Naive thymus-derived CD8-positive, alpha-beta T cell (primary cell): ENCODE measurements at regions not wholly inside any gene's neighbourhood (a gene's known extent, or its start where the extent isn't known, plus 50 kb on each side); places are given as distances from the start of the nearest gene placed in this dataset.
A peak's percentile ranks its signal among the peaks of the same experiment; 100 is the strongest.

ENCODE experiments used
- ATAC-seq, 2 donors: fragments of 150-1000 bp; cut with Tn5 transposase in 1 of 2; sonication (Bioruptor Pico), chemical (Tn5 transposase) in 1 of 2; 1 replicate in 1 of 2; 2 replicates in 1 of 2; pipeline ENCODE4 v1.10.0; 2021; ENCODE audit warnings: mild to moderate bottlenecking in 2 of 2, moderate library complexity in 2 of 2
- POLR2A ChIA-PET: fragments of 350-600 bp; sonication (Branson Sonifier 250); formaldehyde crosslinking; loops from one replicate; lab custom pipeline; 2021; ENCODE audit warnings: antibody characterized with exemption; lab: Charles Lee
- DNase-seq, 10 donors: peaks; one replicate each; pipeline versions ENCODE4 v3.0.0 to v3.0.0-alpha.2; 2020 to 2022
- H3K27ac Mint-ChIP-seq, 10 donors: one replicate each; pipeline ENCODE4 v1.8.0; 2020 to 2022; ENCODE audit warnings: mild to moderate bottlenecking in 10 of 10, mixed read lengths in 10 of 10, moderate library complexity in 4 of 10, inconsistent platforms in 1 of 10
- H3K27me3 Mint-ChIP-seq, 5 donors: one replicate each; pipeline ENCODE4 v1.8.0; 2021 to 2022; ENCODE audit warnings: mixed read lengths in 5 of 5
- H3K36me3 Mint-ChIP-seq, 3 donors: one replicate each; pipeline ENCODE4 v1.8.0; 2020 to 2022; ENCODE audit warnings: mixed read lengths in 3 of 3, mild to moderate bottlenecking in 2 of 3, inconsistent platforms in 1 of 3
- H3K4me1 Mint-ChIP-seq, 4 donors: one replicate each; pipeline ENCODE4 v1.8.0; 2021 to 2022; ENCODE audit warnings: mixed read lengths in 4 of 4
- H3K4me3 Mint-ChIP-seq, 10 donors: one replicate each; pipeline ENCODE4 v1.8.0; 2020 to 2022; ENCODE audit warnings: mild to moderate bottlenecking in 10 of 10, mixed read lengths in 10 of 10, moderate library complexity in 6 of 10, inconsistent platforms in 1 of 10
- H3K9me3 Mint-ChIP-seq, 9 donors: one replicate each; pipeline ENCODE4 v1.8.0; 2020 to 2022; ENCODE audit warnings: mixed read lengths in 9 of 9, mild to moderate bottlenecking in 3 of 9, inconsistent platforms in 1 of 9, moderate library complexity in 1 of 9

GRCh38 chr9:95736891-95737522, 138.5 kb upstream of the ERCC6L2 start:
- Mint-ChIP-seq H3K27me3 (peaks cover 0 to 5% (median 4%) of the 10 kb centered on the region in 5 donors), H3K4me1 (peaks cover 16 to 26% (median 21%) of the 10 kb centered on the region in 4 donors)
- POLR2A ChIA-PET = interaction anchor here (0.6 kb wide), 1 partner anchor 51 kb away, joined by 8 read pairs; no protein-coding TSS in a partner anchor

GRCh38 chr9:95736370-95736769, 139.1 kb upstream of the ERCC6L2 start:
- ATAC-seq (peak in 1 of 2 donors; percentile 44), DNase-seq (no peak)
- H3K4me3 Mint-ChIP-seq = no peak overlapping the region
- no peak overlapping the region for H3K27ac Mint-ChIP-seq
- POLR2A ChIA-PET = interaction anchor here (0.6 kb wide), 1 partner anchor 50 kb away, joined by 8 read pairs; no protein-coding TSS in a partner anchor
- H3K4me1 Mint-ChIP-seq = peaks cover 16 to 27% (median 21%) of the 10 kb centered on the region in 4 donors
- peaks cover 0 to 10% (median 6%) of the 10 kb centered on the region in 5 donors for H3K27me3 Mint-ChIP-seq
- no peaks in the 10 kb centered on the region for H3K36me3 Mint-ChIP-seq
- no peaks in the 10 kb centered on the region for H3K9me3 Mint-ChIP-seq

More at GRCh38 chr9:95736891-95737522, 138.5 kb upstream of the ERCC6L2 start:
- Mint-ChIP-seq H3K27ac (peak overlapping the region in 2 of 10 donors; percentile 16 to 43), H3K4me3 (no peak overlapping the region), H3K9me3 (no peaks in the 10 kb centered on the region), H3K36me3 (no peaks in the 10 kb centered on the region)
- no peak for ATAC-seq
- DNase-seq = no peak

GRCh38 chr9:95735701-95736100, 139.8 kb upstream of the ERCC6L2 start:
- DNase-seq (no peak), ATAC-seq (no peak)
- Mint-ChIP-seq H3K36me3 (no peaks in the 10 kb centered on the region), H3K4me3 (peak overlapping the region in 1 of 10 donors; percentile 8), H3K27me3 (peaks cover 0 to 10% (median 7%) of the 10 kb centered on the region in 5 donors), H3K27ac (peak overlapping the region in 1 of 10 donors; percentile 21), H3K9me3 (no peaks in the 10 kb centered on the region), H3K4me1 (peaks cover 16 to 27% (median 20%) of the 10 kb centered on the region in 4 donors)
- POLR2A ChIA-PET = no interaction called here

GRCh38 chr9:95733741-95734666, 141.5 kb upstream of the ERCC6L2 start:
- Mint-ChIP-seq H3K4me3 (peak overlapping the region in 1 of 10 donors; percentile 63), H3K4me1 (peaks cover 16 to 27% (median 19%) of the 10 kb centered on the region in 4 donors), H3K27me3 (peaks cover 0 to 10% (median 5%) of the 10 kb centered on the region in 5 donors), H3K9me3 (no peaks in the 10 kb centered on the region), H3K36me3 (no peaks in the 10 kb centered on the region), H3K27ac (no peak overlapping the region)
- POLR2A ChIA-PET = no interaction called here
- no peak for DNase-seq
- no peak for ATAC-seq

- H3K9me3 Mint-ChIP-seq = no peaks in the 10 kb centered on the region
- H3K4me1 Mint-ChIP-seq = peaks cover 16 to 27% (median 19%) of the 10 kb centered on the region in 4 donors
- peaks cover 0 to 10% (median 5%) of the 10 kb centered on the region in 5 donors for H3K27me3 Mint-ChIP-seq
- H3K27ac Mint-ChIP-seq = no peak overlapping the region
- POLR2A ChIA-PET = interaction anchor here (0.6 to 1.5 kb wide), 2 partner anchors 35 to 142 kb away, joined by 3 read pairs; partner anchors contain the start of gene ERCC6L2
- no peaks in the 10 kb centered on the region for H3K36me3 Mint-ChIP-seq
- H3K4me3 Mint-ChIP-seq = no peak overlapping the region
- ATAC-seq (no peak), DNase-seq (no peak)
Observed at GRCh38 chr9:95732802-95733688, 142.4 kb upstream of the ERCC6L2 start.

- DNase-seq (no peak), ATAC-seq (no peak)
- POLR2A ChIA-PET = interaction anchor here (1.5 kb wide), 1 partner anchor 143 kb away, joined by 3 read pairs; the partner anchor contains the start of gene ERCC6L2
- peaks cover 0 to 10% (median 5%) of the 10 kb centered on the region in 5 donors for H3K27me3 Mint-ChIP-seq
- H3K4me3 Mint-ChIP-seq = no peak overlapping the region
- no peaks in the 10 kb centered on the region for H3K36me3 Mint-ChIP-seq
- no peaks in the 10 kb centered on the region for H3K9me3 Mint-ChIP-seq
- peaks cover 20 to 31% (median 24%) of the 10 kb centered on the region in 4 donors for H3K4me1 Mint-ChIP-seq
- no peak overlapping the region for H3K27ac Mint-ChIP-seq
Observed at GRCh38 chr9:95731876-95732275, 143.6 kb upstream of the ERCC6L2 start.

- no peak for DNase-seq
- Mint-ChIP-seq H3K27ac (peak overlapping the region in 1 of 10 donors; percentile 75), H3K4me1 (peaks cover 19 to 36% (median 32%) of the 10 kb centered on the region in 4 donors), H3K36me3 (peaks cover 0 to 4% (median 0%) of the 10 kb centered on the region in 3 donors), H3K27me3 (peaks cover 0 to 10% (median 5%) of the 10 kb centered on the region in 5 donors), H3K4me3 (no peak overlapping the region), H3K9me3 (peaks cover 3 to 13% (median 10%) of the 10 kb centered on the region in 9 donors)
- no peak for ATAC-seq
- POLR2A ChIA-PET = interaction anchor here (0.7 kb wide), 2 partner anchors 42 to 187 kb away, joined by 3 read pairs; no protein-coding TSS in a partner anchor
Observed at GRCh38 chr9:95729669-95730368, 145.7 kb upstream of the ERCC6L2 start.

GRCh38 chr9:95729046-95729445, 146.4 kb upstream of the ERCC6L2 start:
- POLR2A ChIA-PET = no interaction called here
- Mint-ChIP-seq H3K27me3 (peaks cover 0 to 10% (median 5%) of the 10 kb centered on the region in 5 donors), H3K27ac (no peak overlapping the region), H3K4me1 (peaks cover 17 to 36% (median 32%) of the 10 kb centered on the region in 4 donors), H3K36me3 (peaks cover 0 to 4% (median 0%) of the 10 kb centered on the region in 3 donors), H3K4me3 (no peak overlapping the region), H3K9me3 (peaks cover 7 to 18% (median 15%) of the 10 kb centered on the region in 9 donors)
- ATAC-seq = no peak
- DNase-seq = no peak

- POLR2A ChIA-PET = no interaction called here
- peaks cover 20 to 44% (median 39%) of the 10 kb centered on the region in 4 donors for H3K4me1 Mint-ChIP-seq
- no peak for DNase-seq
- no peak for ATAC-seq
- H3K27ac Mint-ChIP-seq = no peak overlapping the region
- H3K9me3 Mint-ChIP-seq = peaks cover 7 to 18% (median 16%) of the 10 kb centered on the region in 9 donors
- H3K4me3 Mint-ChIP-seq = no peak overlapping the region
- H3K27me3 Mint-ChIP-seq = peaks cover 0 to 10% (median 5%) of the 10 kb centered on the region in 5 donors
- peaks cover 0 to 4% (median 0%) of the 10 kb centered on the region in 3 donors for H3K36me3 Mint-ChIP-seq
Observed at GRCh38 chr9:95727947-95728520, 147.5 kb upstream of the ERCC6L2 start.

GRCh38 chr9:95726756-95727155, 148.7 kb upstream of the ERCC6L2 start:
- Mint-ChIP-seq H3K4me1 (peaks cover 25 to 54% (median 48%) of the 10 kb centered on the region in 4 donors), H3K27me3 (peaks cover 0 to 5% (median 0%) of the 10 kb centered on the region in 5 donors), H3K4me3 (no peak overlapping the region), H3K9me3 (peaks cover 7 to 18% (median 16%) of the 10 kb centered on the region in 9 donors), H3K27ac (no peak overlapping the region), H3K36me3 (peaks cover 0 to 4% (median 0%) of the 10 kb centered on the region in 3 donors)
- peak in 2 of 10 donors; percentile 21 to 33 for DNase-seq
- POLR2A ChIA-PET = no interaction called here
- no peak for ATAC-seq

GRCh38 chr9:95725045-95725444, 150.4 kb upstream of the ERCC6L2 start:
- H3K9me3 Mint-ChIP-seq = peaks cover 7 to 18% (median 16%) of the 10 kb centered on the region in 9 donors
- ATAC-seq = no peak
- peaks cover 0 to 2% (median 0%) of the 10 kb centered on the region in 5 donors for H3K27me3 Mint-ChIP-seq
- H3K4me3 Mint-ChIP-seq = peak overlapping the region in 5 of 10 donors; percentile 42 to 67 (median 59)
- H3K36me3 Mint-ChIP-seq = peaks cover 0 to 4% (median 0%) of the 10 kb centered on the region in 3 donors
- DNase-seq = no peak
- peaks cover 25 to 57% (median 48%) of the 10 kb centered on the region in 4 donors for H3K4me1 Mint-ChIP-seq
- H3K27ac Mint-ChIP-seq = peak overlapping the region; percentile 51 to 94 (median 76)
- POLR2A ChIA-PET = interaction anchor here (1.3 kb wide), 1 partner anchor 216 kb away, joined by 3 read pairs; no protein-coding TSS in a partner anchor
